Tibial nerve (tissue), 4 donors: ENCODE measurements at regions not wholly inside any gene's neighbourhood (a gene's known extent, or its start where the extent isn't known, plus 50 kb on each side); places are given as distances from the start of the nearest gene placed in this dataset.

Source experiments
- DNase-seq, 2 donors: peaks; one replicate each; pipeline ENCODE4 v3.0.0-alpha.2; 2019; ENCODE audit warnings: low spot score in 2 of 2
- H3K27ac ChIP-seq, 4 donors: fragments of 200-600 bp; sonication (generic) in 3 of 4; one replicate each; pipeline ENCODE4 v1.5.1; 2017 to 2019; ENCODE audit warnings: mild to moderate bottlenecking in 1 of 4
- H3K27me3 ChIP-seq, 2 donors: fragments of 200-600 bp; sonication (generic) in 1 of 2; one replicate each; pipeline versions ENCODE4 v1.5.1 to v1.6.0; 2017 to 2019
- H3K36me3 ChIP-seq, 3 donors: fragments of 200-600 bp; sonication (generic); one replicate each; pipeline ENCODE4 v1.5.1; 2018 to 2019
- H3K4me1 ChIP-seq, 4 donors: fragments of 200-600 bp; sonication (generic) in 3 of 4; one replicate each; pipeline ENCODE4 v1.5.1; 2017 to 2019
- H3K4me3 ChIP-seq, 4 donors: fragments of 200-600 bp; sonication (generic) in 3 of 4; one replicate each; pipeline ENCODE4 v1.5.1; 2017 to 2019; ENCODE audit warnings: mild to moderate bottlenecking in 1 of 4, moderate library complexity in 1 of 4
- H3K9me3 ChIP-seq, 4 donors: fragments of 200-600 bp; sonication (generic) in 3 of 4; one replicate each; pipeline ENCODE4 v1.5.1; 2017 to 2019
- CTCF ChIP-seq, 5 experiments: fragments of 200-600 bp in 3 of 5; fragments of 450-650 bp in 2 of 5; sonication (generic) in 3 of 5; IDR thresholded peaks; one replicate each; pipeline ENCODE4 v1.5.1; 2016 to 2019; ENCODE audit warnings: antibody characterized with exemption in 5 of 5, mild to moderate bottlenecking in 3 of 5, moderate library complexity in 2 of 5
- EP300 ChIP-seq, 2 donors: sonication (generic); formaldehyde crosslinking; IDR thresholded peaks; one replicate each; pipeline ENCODE4 v1.6.1; 2017; ENCODE audit warnings: antibody characterized with exemption in 2 of 2, mild to moderate bottlenecking in 1 of 2
- POLR2A ChIP-seq, 2 donors: fragments of 450-650 bp; IDR thresholded peaks; one replicate each; pipeline ENCODE4 v1.6.1; 2017; ENCODE audit warnings: antibody characterized with exemption in 2 of 2, mild to moderate bottlenecking in 2 of 2, moderate library complexity in 2 of 2
- WGBS, 2 donors: methylation state at CpG; one replicate each; pipeline ENCODE4 v1.1.5; 2018; 5-methylcytosine and 5-hydroxymethylcytosine counted together

GRCh38 chr4:126445596-126445995 lies 1130.8 kb downstream of the FAT4 start:
- no peak for TF ChIP-seq POLR2A (IDR thresholded peaks at IDR 0.05)
- TF ChIP-seq CTCF (IDR thresholded peaks at IDR 0.05), result no peak
- no peak for TF ChIP-seq EP300 (IDR thresholded peaks at IDR 0.05)
- H3K4me3 ChIP-seq, result no peak overlapping the region
- no peak for DNase-seq
- no peaks in the 10 kb centered on the region for H3K9me3 ChIP-seq
- no peaks in the 10 kb centered on the region for H3K27me3 ChIP-seq
- no peaks in the 10 kb centered on the region for H3K4me1 ChIP-seq
- H3K36me3 ChIP-seq, result no peaks in the 10 kb centered on the region
- WGBS, 2 donors, result 78 to 94% methylated on average over 1 of the region's 1 CpG
- H3K27ac ChIP-seq, result no peak overlapping the region

GRCh38 chr4:126446917-126447316 lies 1132.2 kb downstream of the FAT4 start:
- no peaks in the 10 kb centered on the region for H3K36me3 ChIP-seq
- no peak overlapping the region for H3K4me3 ChIP-seq
- 96 to 100% methylated on average over 2 of the region's 2 CpGs for WGBS, 2 donors
- H3K27ac ChIP-seq, result no peak overlapping the region
- no peaks in the 10 kb centered on the region for H3K4me1 ChIP-seq
- TF ChIP-seq POLR2A (IDR thresholded peaks at IDR 0.05) (no peak), EP300 (IDR thresholded peaks at IDR 0.05) (no peak), CTCF (IDR thresholded peaks at IDR 0.05) (no peak)
- no peak for DNase-seq
- H3K27me3 ChIP-seq, result no peaks in the 10 kb centered on the region
- H3K9me3 ChIP-seq, result no peaks in the 10 kb centered on the region

GRCh38 chr4:126448086-126448845 lies 1133.5 kb downstream of the FAT4 start:
- Histone ChIP-seq H3K36me3 (no peaks in the 10 kb centered on the region), H3K4me3 (no peak overlapping the region), H3K9me3 (no peaks in the 10 kb centered on the region), H3K4me1 (no peaks in the 10 kb centered on the region), H3K27me3 (no peaks in the 10 kb centered on the region), H3K27ac (no peak overlapping the region)
- DNase-seq, result no peak
- TF ChIP-seq EP300 (IDR thresholded peaks at IDR 0.05) (no peak), POLR2A (IDR thresholded peaks at IDR 0.05) (no peak), CTCF (IDR thresholded peaks at IDR 0.05) (no peak)
- WGBS, 2 donors, result 69 to 71% methylated on average over 7 of the region's 7 CpGs

GRCh38 chr4:126451237-126451873 lies 1136.6 kb downstream of the FAT4 start:
- TF ChIP-seq EP300 (IDR thresholded peaks at IDR 0.05) (no peak), CTCF (IDR thresholded peaks at IDR 0.05) (no peak), POLR2A (IDR thresholded peaks at IDR 0.05) (no peak)
- no peak for DNase-seq
- WGBS, 2 donors, result 67 to 71% methylated on average over 2 of the region's 2 CpGs
- Histone ChIP-seq H3K36me3 (no peaks in the 10 kb centered on the region), H3K9me3 (no peaks in the 10 kb centered on the region), H3K27me3 (no peaks in the 10 kb centered on the region), H3K4me3 (no peak overlapping the region), H3K4me1 (no peaks in the 10 kb centered on the region), H3K27ac (no peak overlapping the region)

GRCh38 chr4:126455865-126456264 lies 1141.1 kb downstream of the FAT4 start:
- no peak for DNase-seq
- Histone ChIP-seq H3K9me3 (no peaks in the 10 kb centered on the region), H3K36me3 (no peaks in the 10 kb centered on the region), H3K27ac (no peak overlapping the region), H3K4me3 (no peak overlapping the region), H3K27me3 (no peaks in the 10 kb centered on the region), H3K4me1 (no peaks in the 10 kb centered on the region)
- TF ChIP-seq CTCF (IDR thresholded peaks at IDR 0.05) (no peak), POLR2A (IDR thresholded peaks at IDR 0.05) (no peak), EP300 (IDR thresholded peaks at IDR 0.05) (no peak)
- WGBS, 2 donors, result 76 to 89% methylated on average over 4 of the region's 4 CpGs
